Liver (tissue), 3 donors: ENCODE measurements at regions not wholly inside any gene's neighbourhood (a gene's known extent, or its start where the extent isn't known, plus 50 kb on each side); places are given as distances from the start of the nearest gene placed in this dataset.

Experiments
- HNF4A ChIP-seq, 2 donors: conservative IDR thresholded peaks; 2 replicates each; pipeline ENCODE4 v1.6.1; 2016; ENCODE audit warnings: antibody characterized with exemption in 2 of 2, mild to moderate bottlenecking in 2 of 2
- JUND ChIP-seq, 2 donors: IDR thresholded peaks; 2 replicates each; pipeline ENCODE4 v1.6.1; 2016; ENCODE audit warnings: antibody characterized with exemption in 2 of 2
- RAD21 ChIP-seq, 2 donors: IDR thresholded peaks; 2 replicates each; pipeline ENCODE4 v1.6.1; 2016; ENCODE audit warnings: antibody characterized with exemption in 2 of 2, mild to moderate bottlenecking in 2 of 2
- SP1 ChIP-seq: IDR thresholded peaks from 2 replicates; pipeline ENCODE4 v1.6.1; 2018; ENCODE audit warnings: antibody characterized with exemption, mild to moderate bottlenecking
- TF ChIP-seq, protein P1 (sequence below): fragments of 150-350 bp; IDR thresholded peaks from 2 replicates; pipeline ENCODE4 v1.5.1; 2017; ENCODE audit warnings: improper control_type of control experiment, low read depth, low read length; ENCODE audit not compliant: missing input control
- donor health status: healthy.
- donor health status: healthy.

- TF ChIP-seq, protein P1, sequence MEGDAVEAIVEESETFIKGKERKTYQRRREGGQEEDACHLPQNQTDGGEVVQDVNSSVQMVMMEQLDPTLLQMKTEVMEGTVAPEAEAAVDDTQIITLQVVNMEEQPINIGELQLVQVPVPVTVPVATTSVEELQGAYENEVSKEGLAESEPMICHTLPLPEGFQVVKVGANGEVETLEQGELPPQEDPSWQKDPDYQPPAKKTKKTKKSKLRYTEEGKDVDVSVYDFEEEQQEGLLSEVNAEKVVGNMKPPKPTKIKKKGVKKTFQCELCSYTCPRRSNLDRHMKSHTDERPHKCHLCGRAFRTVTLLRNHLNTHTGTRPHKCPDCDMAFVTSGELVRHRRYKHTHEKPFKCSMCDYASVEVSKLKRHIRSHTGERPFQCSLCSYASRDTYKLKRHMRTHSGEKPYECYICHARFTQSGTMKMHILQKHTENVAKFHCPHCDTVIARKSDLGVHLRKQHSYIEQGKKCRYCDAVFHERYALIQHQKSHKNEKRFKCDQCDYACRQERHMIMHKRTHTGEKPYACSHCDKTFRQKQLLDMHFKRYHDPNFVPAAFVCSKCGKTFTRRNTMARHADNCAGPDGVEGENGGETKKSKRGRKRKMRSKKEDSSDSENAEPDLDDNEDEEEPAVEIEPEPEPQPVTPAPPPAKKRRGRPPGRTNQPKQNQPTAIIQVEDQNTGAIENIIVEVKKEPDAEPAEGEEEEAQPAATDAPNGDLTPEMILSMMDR, result no peak
- no peak for TF ChIP-seq SP1
- no peak for TF ChIP-seq HNF4A (conservative IDR thresholded peaks at IDR 0.05)
- TF ChIP-seq JUND (IDR thresholded peaks at IDR 0.05), result no peak
- no peak for TF ChIP-seq RAD21 (IDR thresholded peaks at IDR 0.05)
These were observed 192.8 kb downstream of the BANP start for GRCh38 chr16:88144028-88144511.
